ENCODE measurements at regions not wholly inside any gene's neighbourhood (a gene's known extent, or its start where the extent isn't known, plus 50 kb on each side); places are given as distances from the start of the nearest gene placed in this dataset.

DNA sequence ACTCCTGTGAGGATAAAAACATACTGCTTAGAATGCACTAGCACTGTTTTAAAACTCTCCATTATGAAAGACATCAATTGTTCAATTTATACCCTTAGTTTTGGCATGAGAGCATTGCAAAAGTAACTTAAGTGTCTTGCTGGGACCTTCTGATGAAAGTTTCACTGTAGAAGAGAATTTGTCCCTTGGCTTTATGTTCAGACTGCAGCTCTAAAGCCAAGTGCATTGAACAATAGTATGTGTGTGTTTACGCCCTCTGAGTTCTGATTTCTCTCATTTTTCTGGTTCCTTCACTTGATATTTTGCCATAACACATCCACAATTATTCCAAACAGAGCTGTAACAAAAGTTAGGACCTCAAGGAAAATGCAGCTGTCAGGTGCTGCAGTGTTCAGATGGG lies 474.6 kb downstream of the DISC1 start:
- TF ChIP-seq, protein P1, sequence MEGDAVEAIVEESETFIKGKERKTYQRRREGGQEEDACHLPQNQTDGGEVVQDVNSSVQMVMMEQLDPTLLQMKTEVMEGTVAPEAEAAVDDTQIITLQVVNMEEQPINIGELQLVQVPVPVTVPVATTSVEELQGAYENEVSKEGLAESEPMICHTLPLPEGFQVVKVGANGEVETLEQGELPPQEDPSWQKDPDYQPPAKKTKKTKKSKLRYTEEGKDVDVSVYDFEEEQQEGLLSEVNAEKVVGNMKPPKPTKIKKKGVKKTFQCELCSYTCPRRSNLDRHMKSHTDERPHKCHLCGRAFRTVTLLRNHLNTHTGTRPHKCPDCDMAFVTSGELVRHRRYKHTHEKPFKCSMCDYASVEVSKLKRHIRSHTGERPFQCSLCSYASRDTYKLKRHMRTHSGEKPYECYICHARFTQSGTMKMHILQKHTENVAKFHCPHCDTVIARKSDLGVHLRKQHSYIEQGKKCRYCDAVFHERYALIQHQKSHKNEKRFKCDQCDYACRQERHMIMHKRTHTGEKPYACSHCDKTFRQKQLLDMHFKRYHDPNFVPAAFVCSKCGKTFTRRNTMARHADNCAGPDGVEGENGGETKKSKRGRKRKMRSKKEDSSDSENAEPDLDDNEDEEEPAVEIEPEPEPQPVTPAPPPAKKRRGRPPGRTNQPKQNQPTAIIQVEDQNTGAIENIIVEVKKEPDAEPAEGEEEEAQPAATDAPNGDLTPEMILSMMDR (conservative IDR thresholded peaks at IDR 0.05; ENCODE audit: low read depth, low read length), result no peak
- no peak for TF ChIP-seq NFE2L2 (IDR thresholded peaks at IDR 0.05; ENCODE audit: low read depth, low read length)
- TF ChIP-seq POLR2A (IDR thresholded peaks at IDR 0.05; ENCODE audit: low read depth, low read length), result no peak
- no peak for TF ChIP-seq CEBPB (IDR thresholded peaks at IDR 0.05; ENCODE audit: low read depth, low read length)

Data from IMR-90 (cell line).